ENCODE measurements at regions not wholly inside any gene's neighbourhood (a gene's known extent, or its start where the extent isn't known, plus 50 kb on each side); places are given as distances from the start of the nearest gene placed in this dataset.

DNA sequence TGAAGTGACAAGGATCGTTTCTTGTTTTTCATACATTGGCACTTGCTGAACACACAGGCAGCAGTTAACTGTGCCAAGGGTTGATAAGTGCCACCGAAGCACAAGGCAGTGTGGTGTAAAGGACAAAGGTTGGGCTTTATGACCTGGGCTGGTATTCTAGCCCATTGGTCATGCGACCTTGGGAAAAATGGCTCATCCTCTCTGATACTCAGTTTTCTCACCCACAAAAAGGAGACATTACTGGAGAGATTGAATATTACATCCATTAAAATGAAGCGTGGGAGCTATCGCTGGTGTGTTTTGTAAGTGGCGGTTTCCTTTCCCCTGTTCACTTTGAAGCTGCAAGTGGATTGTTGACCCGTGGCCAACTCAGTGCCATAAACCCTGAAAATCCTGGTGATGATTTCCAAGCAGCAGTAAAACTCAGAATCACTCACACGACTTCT is 216.9 kb downstream of the HAPSTR1 start:
- Histone ChIP-seq H3K4me3 (no peak overlapping the region), H3K27ac (no peak overlapping the region), H3K36me3 (no peaks in the 10 kb centered on the region), H3K4me1 (replicated peaks) (no peaks in the 10 kb centered on the region), H3K27me3 (replicated peaks) (peaks cover 7% of the 10 kb centered on the region), H3K9me3 (replicated peaks) (no peaks in the 10 kb centered on the region)
- no peak for DNase-seq (ENCODE audit: low read depth in 1 of 2, low spot score in 2 of 2)

- no peak overlapping the region for H3K4me3 ChIP-seq
- no peaks in the 10 kb centered on the region for H3K36me3 ChIP-seq
- no peak overlapping the region for H3K27ac ChIP-seq
- DNase-seq (ENCODE audit: low read depth in 1 of 2, low spot score in 2 of 2), result no peak
- peaks cover 7% of the 10 kb centered on the region for H3K27me3 ChIP-seq (replicated peaks)
- H3K4me1 ChIP-seq (replicated peaks), result no peaks in the 10 kb centered on the region
- no peaks in the 10 kb centered on the region for H3K9me3 ChIP-seq (replicated peaks)
These were observed 217.4 kb downstream of the HAPSTR1 start for GRCh38 chr16:9308850-9309249.

GRCh38 chr16:9309844-9310243 is 218.4 kb downstream of the HAPSTR1 start:
- H3K4me1 ChIP-seq (replicated peaks), result no peaks in the 10 kb centered on the region
- H3K27ac ChIP-seq, result no peak overlapping the region
- peaks cover 7% of the 10 kb centered on the region for H3K27me3 ChIP-seq (replicated peaks)
- H3K4me3 ChIP-seq, result no peak overlapping the region
- no peaks in the 10 kb centered on the region for H3K36me3 ChIP-seq
- H3K9me3 ChIP-seq (replicated peaks), result no peaks in the 10 kb centered on the region
- DNase-seq (ENCODE audit: low read depth in 1 of 2, low spot score in 2 of 2), result no peak

GRCh38 chr16:9311303-9311954 is 220.0 kb downstream of the HAPSTR1 start:
- Histone ChIP-seq H3K4me1 (replicated peaks) (no peaks in the 10 kb centered on the region), H3K27me3 (replicated peaks) (peaks cover 7% of the 10 kb centered on the region), H3K36me3 (no peaks in the 10 kb centered on the region), H3K27ac (no peak overlapping the region), H3K9me3 (replicated peaks) (no peaks in the 10 kb centered on the region), H3K4me3 (no peak overlapping the region)
- DNase-seq (ENCODE audit: low read depth in 1 of 2, low spot score in 2 of 2), result no peak

DNA sequence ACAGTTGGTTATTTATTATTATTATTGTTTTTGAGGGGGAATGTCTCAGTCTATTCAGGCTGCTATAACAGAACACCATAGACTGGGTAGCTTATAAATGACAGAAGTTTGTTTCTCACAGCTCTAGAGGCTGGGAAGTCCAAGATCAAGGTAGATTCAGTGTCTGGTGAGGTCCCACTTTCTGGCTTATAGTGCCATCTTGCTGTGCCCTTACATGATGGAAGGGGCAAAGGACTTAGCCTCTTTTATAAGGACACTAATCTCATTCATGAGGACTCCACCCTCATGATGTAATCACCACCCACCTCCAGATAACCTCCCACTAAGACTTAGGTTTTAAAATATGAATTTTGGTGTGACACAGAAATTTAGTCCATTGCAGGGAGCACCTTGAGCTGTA is 224.6 kb downstream of the HAPSTR1 start:
- no peaks in the 10 kb centered on the region for H3K36me3 ChIP-seq
- no peak overlapping the region for H3K4me3 ChIP-seq
- DNase-seq (ENCODE audit: low read depth in 1 of 2, low spot score in 2 of 2), result no peak
- no peaks in the 10 kb centered on the region for H3K27me3 ChIP-seq (replicated peaks)
- H3K4me1 ChIP-seq (replicated peaks), result no peaks in the 10 kb centered on the region
- no peaks in the 10 kb centered on the region for H3K9me3 ChIP-seq (replicated peaks)
- no peak overlapping the region for H3K27ac ChIP-seq

- H3K27me3 ChIP-seq (replicated peaks), result no peaks in the 10 kb centered on the region
- DNase-seq (ENCODE audit: low read depth in 1 of 2, low spot score in 2 of 2), result no peak
These were observed 225.2 kb downstream of the HAPSTR1 start for GRCh38 chr16:9316615-9317014.

DNA sequence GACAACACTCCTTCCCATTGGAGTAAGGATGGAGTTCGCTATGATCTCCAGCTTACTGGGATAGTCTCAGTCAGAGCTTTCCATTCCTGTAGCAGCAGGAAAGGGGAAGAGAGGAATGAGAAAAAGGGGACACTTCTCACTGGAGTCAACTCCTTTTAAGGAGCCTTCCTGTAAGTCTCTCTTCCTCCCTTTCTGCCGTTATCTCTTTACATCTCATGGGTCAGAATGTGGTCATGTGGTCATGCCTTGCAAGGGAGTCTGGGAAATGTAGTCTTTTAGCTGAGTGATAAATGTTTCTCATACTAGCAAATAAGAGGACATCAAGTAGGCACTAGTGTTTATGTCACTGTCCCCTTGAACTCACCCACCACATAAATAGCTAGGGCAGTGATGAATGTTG is 227.3 kb downstream of the HAPSTR1 start:
- H3K4me1 ChIP-seq (replicated peaks), result no peaks in the 10 kb centered on the region
- no peaks in the 10 kb centered on the region for H3K36me3 ChIP-seq
- no peaks in the 10 kb centered on the region for H3K9me3 ChIP-seq (replicated peaks)
- DNase-seq (ENCODE audit: low read depth in 1 of 2, low spot score in 2 of 2), result no peak
- H3K27me3 ChIP-seq (replicated peaks), result 0 out of 2 replicates have a peak, but pooled peaks cover 2% of the 10 kb centered on the region
- no peak overlapping the region for H3K4me3 ChIP-seq
- no peak overlapping the region for H3K27ac ChIP-seq

More at GRCh38 chr16:9316615-9317014, 225.2 kb downstream of the HAPSTR1 start:
- H3K9me3 ChIP-seq (replicated peaks), result no peaks in the 10 kb centered on the region
- no peaks in the 10 kb centered on the region for H3K4me1 ChIP-seq (replicated peaks)
- H3K27ac ChIP-seq, result no peak overlapping the region
- H3K4me3 ChIP-seq, result no peak overlapping the region
- H3K36me3 ChIP-seq, result no peaks in the 10 kb centered on the region

DNA sequence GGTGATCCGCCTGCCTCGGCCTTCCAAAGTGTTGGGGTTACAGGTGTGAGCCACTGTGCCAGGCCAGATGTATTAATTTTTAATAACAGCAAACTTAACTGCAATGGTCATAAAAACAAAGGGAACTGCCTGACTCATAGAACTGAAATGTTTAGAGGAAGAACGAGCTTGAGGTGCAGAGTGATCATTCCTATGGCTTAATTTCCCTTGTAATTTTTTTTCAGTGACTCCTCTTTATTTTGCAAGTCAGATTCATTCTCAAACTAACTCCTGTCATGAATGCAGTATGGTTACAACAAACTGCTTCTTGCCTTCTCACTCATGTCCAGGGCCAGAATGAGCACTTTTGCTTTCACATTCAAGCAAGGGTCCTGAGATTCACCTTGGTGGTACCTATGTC is 231.3 kb downstream of the HAPSTR1 start:
- H3K4me3 ChIP-seq, result no peak overlapping the region
- 0 out of 2 replicates have a peak, but pooled peaks cover 2% of the 10 kb centered on the region for H3K27me3 ChIP-seq (replicated peaks)
- no peaks in the 10 kb centered on the region for H3K9me3 ChIP-seq (replicated peaks)
- no peak overlapping the region for H3K27ac ChIP-seq
- no peaks in the 10 kb centered on the region for H3K4me1 ChIP-seq (replicated peaks)
- no peak for DNase-seq (ENCODE audit: low read depth in 1 of 2, low spot score in 2 of 2)
- no peaks in the 10 kb centered on the region for H3K36me3 ChIP-seq

- H3K4me1 ChIP-seq (replicated peaks), result no peaks in the 10 kb centered on the region
- H3K27me3 ChIP-seq (replicated peaks), result peaks cover 6% of the 10 kb centered on the region; the same call in 1 of the 2 replicates
- no peak overlapping the region for H3K4me3 ChIP-seq
- no peaks in the 10 kb centered on the region for H3K9me3 ChIP-seq (replicated peaks)
- no peaks in the 10 kb centered on the region for H3K36me3 ChIP-seq
- DNase-seq (ENCODE audit: low read depth in 1 of 2, low spot score in 2 of 2), result no peak
- no peak overlapping the region for H3K27ac ChIP-seq
These were observed 231.7 kb downstream of the HAPSTR1 start for GRCh38 chr16:9323170-9323569.

DNA sequence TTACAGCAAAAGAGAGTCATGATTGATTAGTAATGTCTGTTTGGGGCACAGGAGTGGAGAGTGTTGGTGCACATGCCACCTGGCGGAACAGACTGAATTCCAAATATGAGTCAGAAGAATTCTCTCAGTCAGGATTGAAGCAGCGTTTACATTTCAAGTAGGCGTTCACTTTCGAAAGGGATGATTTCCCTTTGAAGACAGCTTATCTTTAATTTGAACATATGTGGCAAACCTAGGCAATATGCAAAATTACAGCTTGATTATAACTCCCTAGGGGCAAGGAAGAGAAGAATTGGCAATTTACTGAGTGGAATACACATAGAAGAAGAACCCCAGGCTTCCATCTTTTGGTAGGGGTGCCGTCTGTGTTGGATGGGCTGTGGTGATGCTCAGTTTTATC is 235.8 kb downstream of the HAPSTR1 start:
- no peaks in the 10 kb centered on the region for H3K36me3 ChIP-seq
- DNase-seq (ENCODE audit: low read depth in 1 of 2, low spot score in 2 of 2), result no peak
- no peaks in the 10 kb centered on the region for H3K9me3 ChIP-seq (replicated peaks)
- peaks cover 15% of the 10 kb centered on the region for H3K27me3 ChIP-seq (replicated peaks)
- no peak overlapping the region for H3K27ac ChIP-seq
- H3K4me1 ChIP-seq (replicated peaks), result no peaks in the 10 kb centered on the region
- no peak overlapping the region for H3K4me3 ChIP-seq

- no peaks in the 10 kb centered on the region for H3K9me3 ChIP-seq (replicated peaks)
- no peak overlapping the region for H3K4me3 ChIP-seq
- no peak overlapping the region for H3K27ac ChIP-seq
- peaks cover 15% of the 10 kb centered on the region for H3K27me3 ChIP-seq (replicated peaks)
- no peaks in the 10 kb centered on the region for H3K4me1 ChIP-seq (replicated peaks)
- H3K36me3 ChIP-seq, result no peaks in the 10 kb centered on the region
- DNase-seq (ENCODE audit: low read depth in 1 of 2, low spot score in 2 of 2), result no peak
These were observed 237.0 kb downstream of the HAPSTR1 start for GRCh38 chr16:9328411-9328810.

DNA sequence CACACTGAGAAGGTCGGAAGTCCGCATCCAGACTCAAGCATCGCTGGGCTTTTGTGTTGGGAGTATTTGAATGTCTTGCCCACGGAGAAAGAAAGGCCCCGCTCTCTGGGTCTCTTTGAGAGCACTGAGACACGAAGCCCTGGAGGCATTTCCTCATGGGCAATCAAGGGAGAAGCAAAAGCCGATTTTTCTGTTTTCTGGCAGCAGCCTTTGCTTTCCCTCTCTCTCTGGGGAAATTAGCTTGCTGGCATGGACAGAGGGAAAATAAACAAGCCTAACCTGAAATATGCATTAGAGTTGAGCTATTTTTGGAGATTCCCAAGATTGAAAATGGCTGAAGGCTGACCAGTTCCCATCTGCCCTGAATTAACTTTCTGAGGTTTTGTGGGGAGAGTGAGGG is 238.7 kb downstream of the HAPSTR1 start:
- no peak overlapping the region for H3K4me3 ChIP-seq
- DNase-seq (ENCODE audit: low read depth in 1 of 2, low spot score in 2 of 2), result no peak
- H3K9me3 ChIP-seq (replicated peaks), result no peaks in the 10 kb centered on the region
- H3K27ac ChIP-seq, result no peak overlapping the region
- H3K4me1 ChIP-seq (replicated peaks), result no peaks in the 10 kb centered on the region
- H3K27me3 ChIP-seq (replicated peaks), result peaks cover 12% of the 10 kb centered on the region
- H3K36me3 ChIP-seq, result no peaks in the 10 kb centered on the region

DNA sequence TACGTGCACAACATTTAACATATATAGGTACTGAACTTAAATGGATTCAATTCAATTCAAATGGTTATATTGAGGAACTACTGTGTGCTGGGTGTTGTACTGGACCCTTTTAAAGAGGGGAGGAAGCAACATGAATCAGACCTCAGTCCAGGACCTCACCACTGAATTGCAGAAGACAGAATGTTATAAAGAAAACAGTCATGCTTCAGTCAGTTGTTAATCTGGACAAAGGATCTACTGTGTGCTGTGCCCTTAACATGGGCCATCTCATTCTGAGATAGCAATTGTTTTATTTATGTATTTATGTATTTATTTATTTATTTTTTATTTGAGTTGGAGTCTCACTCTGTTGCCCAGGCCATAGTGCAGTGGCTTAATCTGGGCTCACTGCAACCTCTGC is 240.1 kb downstream of the HAPSTR1 start:
- no peaks in the 10 kb centered on the region for H3K9me3 ChIP-seq (replicated peaks)
- peaks cover 12% of the 10 kb centered on the region for H3K27me3 ChIP-seq (replicated peaks)
- no peaks in the 10 kb centered on the region for H3K36me3 ChIP-seq
- H3K4me1 ChIP-seq (replicated peaks), result no peaks in the 10 kb centered on the region
- DNase-seq (ENCODE audit: low read depth in 1 of 2, low spot score in 2 of 2), result no peak
- no peak overlapping the region for H3K27ac ChIP-seq
- no peak overlapping the region for H3K4me3 ChIP-seq

DNA sequence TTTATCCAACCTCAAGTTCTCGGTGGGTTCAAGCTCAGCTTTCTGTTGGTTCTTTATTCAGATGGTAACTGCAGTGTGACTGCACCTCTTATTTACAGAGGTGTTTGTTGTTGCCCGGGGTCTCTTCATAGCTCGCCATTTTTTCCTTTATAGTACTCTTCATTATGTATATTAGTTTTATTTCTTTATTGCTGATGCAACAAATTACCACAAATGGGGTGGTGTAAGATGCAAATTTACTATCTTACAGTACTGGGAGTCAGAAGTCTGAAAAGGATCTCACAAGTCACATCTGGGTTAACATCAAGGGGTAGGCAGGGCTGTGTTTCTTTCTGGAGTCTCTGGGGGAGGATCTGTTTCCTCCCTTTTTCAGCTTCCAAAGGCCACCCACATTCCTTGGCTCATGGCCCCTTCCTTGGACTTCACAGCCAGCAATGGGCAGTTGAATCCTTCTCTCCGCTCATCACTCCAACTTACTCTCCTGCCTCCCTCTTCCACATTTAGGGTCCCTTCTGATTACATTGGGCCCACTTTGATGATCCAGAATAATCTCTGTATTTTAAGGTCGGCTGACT is 241.2 kb downstream of the HAPSTR1 start:
- Histone ChIP-seq H3K36me3 (no peaks in the 10 kb centered on the region), H3K4me1 (replicated peaks) (no peaks in the 10 kb centered on the region), H3K4me3 (no peak overlapping the region), H3K9me3 (replicated peaks) (no peaks in the 10 kb centered on the region), H3K27ac (no peak overlapping the region), H3K27me3 (replicated peaks) (peaks cover 12% of the 10 kb centered on the region)
- no peak for DNase-seq (ENCODE audit: low read depth in 1 of 2, low spot score in 2 of 2)

DNA sequence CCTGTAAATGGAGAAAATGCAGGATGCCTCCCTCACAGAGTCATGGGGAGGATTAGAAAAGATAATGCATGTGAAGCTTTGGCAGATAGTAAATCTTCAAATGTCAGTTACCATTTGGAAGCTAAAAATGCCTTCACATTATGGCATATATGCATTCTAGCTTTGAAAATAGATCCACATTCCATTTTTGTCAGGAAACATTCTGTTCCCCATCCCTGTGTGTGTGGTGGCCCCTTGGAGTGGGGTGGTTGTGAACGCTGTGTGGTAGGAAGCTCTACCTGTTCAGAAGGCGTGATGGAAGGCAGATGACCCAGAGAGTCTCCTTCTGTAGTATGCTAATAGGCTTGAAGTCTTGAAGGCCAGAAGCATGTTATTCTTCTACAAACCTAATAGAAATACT is 242.0 kb downstream of the HAPSTR1 start:
- no peak overlapping the region for H3K4me3 ChIP-seq
- H3K36me3 ChIP-seq, result no peaks in the 10 kb centered on the region
- DNase-seq (ENCODE audit: low read depth in 1 of 2, low spot score in 2 of 2), result no peak
- H3K27me3 ChIP-seq (replicated peaks), result peaks cover 6% of the 10 kb centered on the region
- no peaks in the 10 kb centered on the region for H3K9me3 ChIP-seq (replicated peaks)
- H3K4me1 ChIP-seq (replicated peaks), result no peaks in the 10 kb centered on the region
- no peak overlapping the region for H3K27ac ChIP-seq
